ENCODE measurements at regions not wholly inside any gene's neighbourhood (a gene's known extent, or its start where the extent isn't known, plus 50 kb on each side); places are given as distances from the start of the nearest gene placed in this dataset.

- no peak for TF ChIP-seq RAD21 (conservative IDR thresholded peaks at IDR 0.05)
- no peak for TF ChIP-seq SMC3 (conservative IDR thresholded peaks at IDR 0.05; ENCODE audit: poor library complexity)
- no peak for TF ChIP-seq EP300 (conservative IDR thresholded peaks at IDR 0.05; ENCODE audit: poor library complexity, severe bottlenecking)
- no peak for TF ChIP-seq POLR2AphosphoS5 (IDR thresholded peaks at IDR 0.05)
- TF ChIP-seq TAF1 (IDR thresholded peaks at IDR 0.05; ENCODE audit: low read depth): no peak
- TF ChIP-seq REST (IDR thresholded peaks at IDR 0.05; ENCODE audit: borderline replicate concordance): no peak
- TF ChIP-seq, protein P1, sequence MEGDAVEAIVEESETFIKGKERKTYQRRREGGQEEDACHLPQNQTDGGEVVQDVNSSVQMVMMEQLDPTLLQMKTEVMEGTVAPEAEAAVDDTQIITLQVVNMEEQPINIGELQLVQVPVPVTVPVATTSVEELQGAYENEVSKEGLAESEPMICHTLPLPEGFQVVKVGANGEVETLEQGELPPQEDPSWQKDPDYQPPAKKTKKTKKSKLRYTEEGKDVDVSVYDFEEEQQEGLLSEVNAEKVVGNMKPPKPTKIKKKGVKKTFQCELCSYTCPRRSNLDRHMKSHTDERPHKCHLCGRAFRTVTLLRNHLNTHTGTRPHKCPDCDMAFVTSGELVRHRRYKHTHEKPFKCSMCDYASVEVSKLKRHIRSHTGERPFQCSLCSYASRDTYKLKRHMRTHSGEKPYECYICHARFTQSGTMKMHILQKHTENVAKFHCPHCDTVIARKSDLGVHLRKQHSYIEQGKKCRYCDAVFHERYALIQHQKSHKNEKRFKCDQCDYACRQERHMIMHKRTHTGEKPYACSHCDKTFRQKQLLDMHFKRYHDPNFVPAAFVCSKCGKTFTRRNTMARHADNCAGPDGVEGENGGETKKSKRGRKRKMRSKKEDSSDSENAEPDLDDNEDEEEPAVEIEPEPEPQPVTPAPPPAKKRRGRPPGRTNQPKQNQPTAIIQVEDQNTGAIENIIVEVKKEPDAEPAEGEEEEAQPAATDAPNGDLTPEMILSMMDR (IDR thresholded peaks at IDR 0.05; ENCODE audit: poor library complexity, severe bottlenecking): no peak
- no peak for TF ChIP-seq EZH2 (IDR thresholded peaks at IDR 0.05; ENCODE audit: borderline replicate concordance, insufficient read depth, low read length, poor library complexity, severe bottlenecking)
- TF ChIP-seq MXI1 (conservative IDR thresholded peaks at IDR 0.05; ENCODE audit: poor library complexity, severe bottlenecking): no peak
- Histone ChIP-seq H3K4me3 (ENCODE audit: low read length) (no peak overlapping the region), H3K27ac (ENCODE audit: low read length) (no peak overlapping the region), H3K9ac (ENCODE audit: low read length) (no peak overlapping the region), H4K20me1 (ENCODE audit: insufficient read depth) (no peaks in the 10 kb centered on the region), H3K36me3 (ENCODE audit: insufficient read depth, low read length) (no peaks in the 10 kb centered on the region), H3F3A (ENCODE audit: insufficient read depth, low read length, poor library complexity, severe bottlenecking) (no peaks in the 10 kb centered on the region), H2AFZ (ENCODE audit: low read depth, low read length) (no peak overlapping the region), H3K9me2 (ENCODE audit: insufficient read depth, low read length) (no peaks in the 10 kb centered on the region), H3K4me2 (ENCODE audit: low read length) (no peak overlapping the region), H3K9me3 (ENCODE audit: low read length) (no peaks in the 10 kb centered on the region), H3K79me2 (replicated peaks; ENCODE audit: insufficient read depth, low read length) (no peaks in the 10 kb centered on the region), H3K27me3 (ENCODE audit: insufficient read depth, low read depth, low read length) (no peaks in the 10 kb centered on the region)
Measured at GRCh38 chr1:79903321-79903720, 896.8 kb upstream of the ADGRL4 start.

GRCh38 chr1:79902418-79902817, 895.9 kb upstream of the ADGRL4 start:
- Histone ChIP-seq H2AFZ (ENCODE audit: low read depth, low read length) (no peak overlapping the region), H3K9me3 (ENCODE audit: low read length) (no peaks in the 10 kb centered on the region)
- TF ChIP-seq REST (IDR thresholded peaks at IDR 0.05; ENCODE audit: borderline replicate concordance) (no peak), POLR2AphosphoS5 (IDR thresholded peaks at IDR 0.05) (no peak), EP300 (conservative IDR thresholded peaks at IDR 0.05; ENCODE audit: poor library complexity, severe bottlenecking) (no peak), MXI1 (conservative IDR thresholded peaks at IDR 0.05; ENCODE audit: poor library complexity, severe bottlenecking) (no peak), TAF1 (IDR thresholded peaks at IDR 0.05; ENCODE audit: low read depth) (no peak), EZH2 (IDR thresholded peaks at IDR 0.05; ENCODE audit: borderline replicate concordance, insufficient read depth, low read length, poor library complexity, severe bottlenecking) (no peak), RAD21 (conservative IDR thresholded peaks at IDR 0.05) (no peak), SMC3 (conservative IDR thresholded peaks at IDR 0.05; ENCODE audit: poor library complexity) (no peak)
- TF ChIP-seq, protein P1 (IDR thresholded peaks at IDR 0.05; ENCODE audit: poor library complexity, severe bottlenecking): no peak

More at GRCh38 chr1:79902418-79902817, 895.9 kb upstream of the ADGRL4 start:
- no peaks in the 10 kb centered on the region for H3K79me2 ChIP-seq (replicated peaks; ENCODE audit: insufficient read depth, low read length)
- no peaks in the 10 kb centered on the region for H3K27me3 ChIP-seq (ENCODE audit: insufficient read depth, low read depth, low read length)
- H3K9me2 ChIP-seq (ENCODE audit: insufficient read depth, low read length): no peaks in the 10 kb centered on the region
- no peak overlapping the region for H3K4me3 ChIP-seq (ENCODE audit: low read length)
- H3K4me2 ChIP-seq (ENCODE audit: low read length): no peak overlapping the region
- no peaks in the 10 kb centered on the region for H3K36me3 ChIP-seq (ENCODE audit: insufficient read depth, low read length)
- H3F3A ChIP-seq (ENCODE audit: insufficient read depth, low read length, poor library complexity, severe bottlenecking): no peaks in the 10 kb centered on the region
- H3K27ac ChIP-seq (ENCODE audit: low read length): no peak overlapping the region
- no peak overlapping the region for H3K9ac ChIP-seq (ENCODE audit: low read length)
- no peaks in the 10 kb centered on the region for H4K20me1 ChIP-seq (ENCODE audit: insufficient read depth)

Measured in neural cell (in vitro differentiated cells).